HL-60 (cell line): ENCODE measurements at regions not wholly inside any gene's neighbourhood (a gene's known extent, or its start where the extent isn't known, plus 50 kb on each side); places are given as distances from the start of the nearest gene placed in this dataset.

Source experiments
- CTCF ChIP-seq: IDR thresholded peaks from one replicate; pipeline ENCODE4 v1.5.1; 2011; ENCODE audit warnings: low read length, control low read depth, inconsistent platforms; ENCODE audit not compliant: insufficient read depth
- POLR2AphosphoS5 ChIP-seq: IDR thresholded peaks from 2 replicates; pipeline ENCODE4 v1.6.1; 2012; ENCODE audit warnings: low read depth
- SPI1 ChIP-seq: IDR thresholded peaks from 2 replicates; pipeline ENCODE4 v1.6.1; 2012; ENCODE audit warnings: low read depth, mild to moderate bottlenecking, borderline replicate concordance
- TF ChIP-seq, protein P1 (sequence below): IDR thresholded peaks from 2 replicates; pipeline ENCODE4 v1.6.1; 2012; ENCODE audit warnings: low read depth; ENCODE audit not compliant: insufficient replicate concordance

- no peak for TF ChIP-seq CTCF
- no peak for TF ChIP-seq SPI1
- no peak for TF ChIP-seq POLR2AphosphoS5
- TF ChIP-seq, protein P1, sequence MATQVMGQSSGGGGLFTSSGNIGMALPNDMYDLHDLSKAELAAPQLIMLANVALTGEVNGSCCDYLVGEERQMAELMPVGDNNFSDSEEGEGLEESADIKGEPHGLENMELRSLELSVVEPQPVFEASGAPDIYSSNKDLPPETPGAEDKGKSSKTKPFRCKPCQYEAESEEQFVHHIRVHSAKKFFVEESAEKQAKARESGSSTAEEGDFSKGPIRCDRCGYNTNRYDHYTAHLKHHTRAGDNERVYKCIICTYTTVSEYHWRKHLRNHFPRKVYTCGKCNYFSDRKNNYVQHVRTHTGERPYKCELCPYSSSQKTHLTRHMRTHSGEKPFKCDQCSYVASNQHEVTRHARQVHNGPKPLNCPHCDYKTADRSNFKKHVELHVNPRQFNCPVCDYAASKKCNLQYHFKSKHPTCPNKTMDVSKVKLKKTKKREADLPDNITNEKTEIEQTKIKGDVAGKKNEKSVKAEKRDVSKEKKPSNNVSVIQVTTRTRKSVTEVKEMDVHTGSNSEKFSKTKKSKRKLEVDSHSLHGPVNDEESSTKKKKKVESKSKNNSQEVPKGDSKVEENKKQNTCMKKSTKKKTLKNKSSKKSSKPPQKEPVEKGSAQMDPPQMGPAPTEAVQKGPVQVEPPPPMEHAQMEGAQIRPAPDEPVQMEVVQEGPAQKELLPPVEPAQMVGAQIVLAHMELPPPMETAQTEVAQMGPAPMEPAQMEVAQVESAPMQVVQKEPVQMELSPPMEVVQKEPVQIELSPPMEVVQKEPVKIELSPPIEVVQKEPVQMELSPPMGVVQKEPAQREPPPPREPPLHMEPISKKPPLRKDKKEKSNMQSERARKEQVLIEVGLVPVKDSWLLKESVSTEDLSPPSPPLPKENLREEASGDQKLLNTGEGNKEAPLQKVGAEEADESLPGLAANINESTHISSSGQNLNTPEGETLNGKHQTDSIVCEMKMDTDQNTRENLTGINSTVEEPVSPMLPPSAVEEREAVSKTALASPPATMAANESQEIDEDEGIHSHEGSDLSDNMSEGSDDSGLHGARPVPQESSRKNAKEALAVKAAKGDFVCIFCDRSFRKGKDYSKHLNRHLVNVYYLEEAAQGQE = no peak
These were observed 128.3 kb upstream of the TRIM2 start for GRCh38 chr4:153075836-153076518.
